Psoas muscle (tissue), 7 donors: ENCODE measurements at regions not wholly inside any gene's neighbourhood (a gene's known extent, or its start where the extent isn't known, plus 50 kb on each side); places are given as distances from the start of the nearest gene placed in this dataset.
"Not testable (repeated sequence)": the region's sequence is repeated elsewhere in the genome, so short reads cannot be mapped to it uniquely, and the experiment has no call there.

Experiments used
- ATAC-seq, 4 donors: fragments of 200-7000 bp; cut with Tn5 transposase; one replicate each; pipeline ENCODE4 v1.9.1; 2020; ENCODE audit warnings: moderate library complexity in 3 of 4, mild to moderate bottlenecking in 2 of 4
- DNase-seq, 2 donors: peaks; one replicate each; pipeline ENCODE4 v3.0.0-alpha.2; 2020
- H3K27ac ChIP-seq: fragments of 200-600 bp; one replicate; pipeline ENCODE4 v1.8.0; 2022
- H3K27me3 ChIP-seq, 3 donors: fragments of 200-600 bp in 1 of 3; one replicate each; pipeline versions ENCODE4 v1.6.1 to v1.8.0; 2013 to 2022; ENCODE audit warnings: low read length in 2 of 3, mild to moderate bottlenecking in 2 of 3, moderate library complexity in 1 of 3; ENCODE audit not compliant: insufficient read depth in 3 of 3
- H3K36me3 ChIP-seq, 2 donors: fragments of 200-600 bp in 1 of 2; one replicate each; pipeline versions ENCODE4 v1.6.1 to v1.8.0; 2013 to 2022; ENCODE audit warnings: low read depth in 1 of 2, mild to moderate bottlenecking in 1 of 2, moderate library complexity in 1 of 2; ENCODE audit not compliant: insufficient read depth in 1 of 2
- H3K4me1 ChIP-seq: fragments of 200-600 bp; one replicate; pipeline ENCODE4 v1.8.0; 2022
- H3K4me3 ChIP-seq: fragments of 200-600 bp; one replicate; pipeline ENCODE4 v1.8.0; 2022; ENCODE audit warnings: mild to moderate bottlenecking
- H3K9me3 ChIP-seq: fragments of 200-600 bp; one replicate; pipeline ENCODE4 v1.8.0; 2022
- WGBS, 3 donors: extraction: QIAGEN DNeasy Blood & Tissue Kit; methylation state at CpG; one replicate each; pipeline versions ENCODE4 v1.1.6 to v1.1.7; 2013; 5-methylcytosine and 5-hydroxymethylcytosine counted together
- intact Hi-C, 2 donors: fragments of 100-400 bp; cut with DNase I; formaldehyde crosslinking; loops; one replicate each; pipeline versions ENCODE4 v1.11.0 to v1.14.2; 2022
- TF ChIP-seq, protein P1 (sequence below): fragments of 200-600 bp; IDR thresholded peaks from one replicate; pipeline ENCODE4 v1.8.0; 2022; ENCODE audit warnings: antibody characterized with exemption
- donor health status: healthy with polysubstance abuse.
- donor health status: DM: no; HTN: no; CAD: no; lungs with moderate emphysema.
- donor health status: Bipolar disorder and iron deficiency.
- donor health status: healthy.
- donor health status: DM: yes; HTN: yes; CAD: no.
- donor health status: DM: no; HTN: no; CAD: no.
- donor health status: DM: yes; HTN: yes; CAD: no.

GRCh38 chr7:47181746-47182361 is 400.1 kb downstream of the TNS3 start:
- H3K27ac ChIP-seq: no peak overlapping the region
- ATAC-seq (peak; percentile 40 to 82 (median 80)), DNase-seq (no peak)
- TF ChIP-seq, protein P1, sequence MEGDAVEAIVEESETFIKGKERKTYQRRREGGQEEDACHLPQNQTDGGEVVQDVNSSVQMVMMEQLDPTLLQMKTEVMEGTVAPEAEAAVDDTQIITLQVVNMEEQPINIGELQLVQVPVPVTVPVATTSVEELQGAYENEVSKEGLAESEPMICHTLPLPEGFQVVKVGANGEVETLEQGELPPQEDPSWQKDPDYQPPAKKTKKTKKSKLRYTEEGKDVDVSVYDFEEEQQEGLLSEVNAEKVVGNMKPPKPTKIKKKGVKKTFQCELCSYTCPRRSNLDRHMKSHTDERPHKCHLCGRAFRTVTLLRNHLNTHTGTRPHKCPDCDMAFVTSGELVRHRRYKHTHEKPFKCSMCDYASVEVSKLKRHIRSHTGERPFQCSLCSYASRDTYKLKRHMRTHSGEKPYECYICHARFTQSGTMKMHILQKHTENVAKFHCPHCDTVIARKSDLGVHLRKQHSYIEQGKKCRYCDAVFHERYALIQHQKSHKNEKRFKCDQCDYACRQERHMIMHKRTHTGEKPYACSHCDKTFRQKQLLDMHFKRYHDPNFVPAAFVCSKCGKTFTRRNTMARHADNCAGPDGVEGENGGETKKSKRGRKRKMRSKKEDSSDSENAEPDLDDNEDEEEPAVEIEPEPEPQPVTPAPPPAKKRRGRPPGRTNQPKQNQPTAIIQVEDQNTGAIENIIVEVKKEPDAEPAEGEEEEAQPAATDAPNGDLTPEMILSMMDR: no peak
- peaks cover 54% of the 10 kb centered on the region for H3K4me1 ChIP-seq
- no peaks in the 10 kb centered on the region for H3K36me3 ChIP-seq
- intact Hi-C loops: loop anchor here (2.0 to 5.0 kb wide), 3 partner anchors 75 to 1265 kb away; no protein-coding TSS in a partner anchor
- H3K4me3 ChIP-seq: no peak overlapping the region
- 23 to 33% (median 29%) methylated on average over 4 of the region's 4 CpGs for WGBS, 3 donors
- H3K9me3 ChIP-seq: no peaks in the 10 kb centered on the region
- no peaks in the 10 kb centered on the region for H3K27me3 ChIP-seq

DNA sequence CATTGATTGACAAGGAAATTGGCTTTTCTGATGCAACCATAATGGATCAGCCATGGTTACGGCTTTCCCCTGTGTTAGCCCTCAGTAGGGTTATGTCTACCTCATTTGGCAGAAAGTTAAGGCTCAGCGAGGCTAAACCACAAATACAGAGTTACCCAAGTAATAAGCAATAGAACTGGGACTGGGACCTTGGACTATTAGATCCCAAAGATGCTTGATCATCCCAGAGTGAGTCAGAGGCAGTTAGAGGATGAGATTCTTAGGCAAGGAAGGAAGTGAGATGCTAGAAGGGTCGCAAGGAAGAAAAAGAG is 401.4 kb downstream of the TNS3 start:
- Histone ChIP-seq H3K4me3 (no peak overlapping the region), H3K27ac (no peak overlapping the region), H3K9me3 (no peaks in the 10 kb centered on the region), H3K4me1 (peaks cover 44% of the 10 kb centered on the region), H3K36me3 (no peaks in the 10 kb centered on the region), H3K27me3 (no peaks in the 10 kb centered on the region)
- intact Hi-C loops: loop anchor here (2.0 to 5.0 kb wide), 3 partner anchors 77 to 1264 kb away; no protein-coding TSS in a partner anchor
- TF ChIP-seq, protein P1: no peak
- DNase-seq (no peak), ATAC-seq (peak in 3 of 4 donors; percentile 17 to 35 (median 34))
- WGBS, 3 donors: 36 to 53% (median 37%) methylated on average over 3 of the region's 3 CpGs

DNA sequence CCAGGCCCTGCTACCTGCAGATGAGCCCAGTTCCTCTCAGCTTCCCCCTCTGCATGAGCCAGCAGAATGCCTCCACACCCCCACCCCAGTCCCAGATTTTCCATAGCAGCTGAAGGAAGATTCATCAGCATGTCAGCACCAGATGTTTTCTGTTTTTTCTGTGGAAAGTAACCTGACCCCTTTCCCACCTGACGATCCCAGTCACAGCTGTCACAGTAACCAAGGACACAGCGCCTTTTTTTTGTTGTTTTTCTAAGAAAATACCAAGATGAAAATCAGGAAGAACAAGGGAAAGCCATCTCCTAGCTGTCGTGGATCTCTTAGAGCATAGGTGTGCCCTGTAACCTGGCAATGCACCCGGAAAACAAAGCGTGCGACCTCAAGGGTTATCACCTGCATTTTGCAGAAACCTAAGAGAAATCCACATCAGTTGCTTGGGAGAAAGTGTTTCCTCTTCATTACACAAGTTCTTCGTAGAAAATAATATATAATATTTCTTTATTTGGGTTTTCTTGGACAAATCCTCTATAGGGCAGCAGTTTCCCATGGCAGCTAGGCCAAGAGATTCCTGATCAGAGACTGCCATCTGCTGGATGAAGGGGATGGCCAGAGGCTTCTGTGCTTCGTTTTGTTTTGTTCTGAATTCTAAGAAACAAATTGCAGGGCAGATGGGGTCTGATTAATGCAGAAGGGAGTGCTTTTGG is 401.9 kb downstream of the TNS3 start:
- intact Hi-C loops: loop anchor here (2.0 to 5.0 kb wide), 3 partner anchors 77 to 1263 kb away; no protein-coding TSS in a partner anchor
- H3K9me3 ChIP-seq: no peaks in the 10 kb centered on the region
- peaks cover 39% of the 10 kb centered on the region for H3K4me1 ChIP-seq
- TF ChIP-seq, protein P1: peak; percentile 86
- H3K27ac ChIP-seq: no peak overlapping the region
- H3K36me3 ChIP-seq: no peaks in the 10 kb centered on the region
- no peaks in the 10 kb centered on the region for H3K27me3 ChIP-seq
- 23 to 27% (median 27%) methylated on average over 8 of the region's 8 CpGs for WGBS, 3 donors
- ATAC-seq (peak; percentile 63 to 81 (median 78)), DNase-seq (peak in 1 of 2 donors; percentile 36)
- no peak overlapping the region for H3K4me3 ChIP-seq

DNA sequence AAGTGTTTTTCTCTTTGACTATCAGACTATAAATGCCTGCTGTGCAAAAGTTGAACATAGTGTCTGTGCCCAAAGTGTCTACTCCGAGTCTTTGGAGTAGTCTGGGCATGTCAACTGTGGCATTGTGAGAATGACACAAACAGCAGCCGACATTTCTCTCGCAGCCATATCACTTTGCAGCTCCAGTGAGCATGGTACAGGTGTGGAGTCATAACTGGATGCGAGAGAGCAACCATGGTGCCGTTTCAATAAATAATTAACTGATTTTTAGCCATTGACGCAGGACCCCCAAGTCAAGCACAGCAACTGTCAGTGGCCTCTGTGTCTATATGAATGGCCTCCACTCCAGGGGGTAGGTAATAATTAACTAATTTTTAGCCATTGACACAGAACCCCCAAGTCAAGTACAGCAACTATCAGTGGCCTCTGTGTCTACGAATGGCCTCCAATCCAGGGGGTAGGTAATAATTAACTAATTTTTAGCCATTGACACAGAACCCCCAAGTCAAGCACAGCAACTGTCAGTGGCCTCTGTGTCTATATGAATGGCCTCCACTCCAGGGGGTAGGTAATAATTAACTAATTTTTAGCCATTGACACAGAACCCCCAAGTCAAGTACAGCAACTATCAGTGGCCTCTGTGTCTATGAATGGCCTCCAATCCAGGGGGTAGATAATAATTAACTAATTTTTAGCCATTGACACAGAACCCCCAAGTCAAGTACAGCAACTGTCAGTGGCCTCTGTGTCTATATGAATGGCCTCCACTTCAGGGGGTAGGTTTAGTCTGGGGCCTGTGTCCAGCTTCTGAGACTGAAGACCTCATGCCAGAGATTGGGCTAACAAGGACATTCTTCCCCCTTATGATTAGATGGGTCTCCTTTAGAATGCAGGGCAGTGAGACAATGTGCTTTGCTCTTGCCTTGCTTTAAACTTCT is 409.0 kb downstream of the TNS3 start:
- H3K9me3 ChIP-seq, H3K27me3 ChIP-seq, H3K4me1 ChIP-seq, H3K36me3 ChIP-seq, DNase-seq, ATAC-seq, H3K27ac ChIP-seq, intact Hi-C loops, H3K4me3 ChIP-seq: not testable (repeated sequence)
- WGBS, 3 donors: 86 to 92% (median 92%) methylated on average over 7 of the region's 7 CpGs

- Histone ChIP-seq H3K4me3 (no peak overlapping the region), H3K9me3 (no peaks in the 10 kb centered on the region), H3K27ac (no peak overlapping the region), H3K27me3 (no peaks in the 10 kb centered on the region), H3K36me3 (no peaks in the 10 kb centered on the region), H3K4me1 (no peaks in the 10 kb centered on the region)
- DNase-seq (no peak), ATAC-seq (no peak)
- WGBS, 3 donors: 96 to 100% (median 100%) methylated on average over 1 of the region's 1 CpG
- intact Hi-C loops: no loop called here
- TF ChIP-seq, protein P1: no peak
Observed at GRCh38 chr7:47170516-47170915, 411.4 kb downstream of the TNS3 start.
